RCC 7860 (cell line): ENCODE measurements at regions not wholly inside any gene's neighbourhood (a gene's known extent, or its start where the extent isn't known, plus 50 kb on each side); places are given as distances from the start of the nearest gene placed in this dataset.
"Not testable (repeated sequence)": the region's sequence is repeated elsewhere in the genome, so short reads cannot be mapped to it uniquely, and the experiment has no call there.

ENCODE experiments used
- DNase-seq: peaks from one replicate; pipeline ENCODE4 v3.0.0-alpha.2; 2015; ENCODE audit warnings: low spot score
- FAIRE-seq: peaks from 2 replicates; lab custom pipeline; 2012; peaks lifted over from hg19 to GRCh38; lab: Jason Lieb, UNC

GRCh38 chr3:105077060-105077822 lies 289.5 kb upstream of the ALCAM start:
- DNase-seq: no peak
- FAIRE-seq: no peak

GRCh38 chr3:105083945-105084344 lies 282.8 kb upstream of the ALCAM start:
- FAIRE-seq (peak; percentile 46), DNase-seq (peak; percentile 11)

GRCh38 chr3:105085506-105085905 lies 281.2 kb upstream of the ALCAM start:
- FAIRE-seq (peak; percentile 99), DNase-seq (peak; percentile 77)

DNA sequence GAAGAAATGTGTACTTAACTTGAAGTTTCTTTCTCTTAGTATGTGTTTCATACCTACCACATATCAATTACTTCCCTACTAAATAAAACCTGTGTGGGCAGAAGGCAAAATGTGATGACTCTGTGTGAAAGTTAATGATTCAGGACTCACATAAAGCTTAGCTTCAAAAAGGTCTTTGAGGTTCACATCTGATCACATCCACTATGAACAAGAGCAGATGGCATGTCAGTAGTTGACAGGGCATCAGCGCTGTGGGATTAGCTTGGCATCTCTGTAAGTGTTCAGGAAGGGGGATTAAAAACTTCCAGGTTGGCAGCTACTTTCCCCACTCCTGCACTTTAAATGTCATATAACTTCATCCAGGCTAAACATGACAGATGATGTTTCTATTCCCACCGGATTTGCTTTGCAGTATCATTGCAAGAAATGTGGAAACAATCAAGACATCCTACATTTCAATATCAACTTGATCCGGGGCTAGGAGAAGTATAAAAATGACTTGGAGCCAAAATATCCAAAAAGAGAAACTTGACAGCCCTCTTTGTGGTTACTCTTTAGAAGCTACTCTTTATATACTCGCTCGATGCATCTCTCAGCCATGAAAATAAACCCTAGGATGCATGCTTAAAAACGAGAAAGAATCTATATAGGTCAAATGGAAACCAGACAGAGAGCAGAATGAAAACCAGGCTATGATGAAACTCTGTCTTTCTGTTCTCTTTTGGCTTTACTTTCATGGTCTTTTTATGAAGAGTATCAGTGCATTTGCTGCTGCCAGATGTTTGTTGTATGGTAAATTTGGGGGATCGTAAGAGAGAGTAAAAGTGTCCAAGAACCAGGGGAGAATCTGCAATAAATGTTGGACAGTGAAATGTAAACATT lies 273.1 kb upstream of the ALCAM start:
- FAIRE-seq (no peak), DNase-seq (no peak)

DNA sequence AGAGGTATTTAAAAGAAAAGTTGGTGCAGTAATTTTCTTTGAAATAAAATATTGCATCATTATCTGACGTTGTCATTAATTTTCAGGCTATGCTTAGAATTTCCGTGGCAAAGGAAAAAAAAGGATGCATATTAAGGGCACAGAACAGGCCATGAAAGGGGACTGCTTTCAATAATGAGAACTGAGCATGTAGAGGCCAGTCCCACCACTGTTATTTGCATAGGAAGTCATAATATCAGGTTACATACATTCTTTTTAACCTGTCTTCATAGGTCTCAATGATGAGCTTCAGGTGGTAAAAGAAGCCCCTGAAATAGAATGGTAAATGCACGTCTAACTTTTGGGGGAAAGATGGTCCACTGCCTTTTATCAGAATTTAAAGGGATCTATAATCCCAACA lies 272.1 kb upstream of the ALCAM start:
- FAIRE-seq: no peak
- DNase-seq: no peak

GRCh38 chr3:105096071-105096470 lies 270.6 kb upstream of the ALCAM start:
- no peak for FAIRE-seq
- DNase-seq: no peak

GRCh38 chr3:105101603-105102002 lies 265.1 kb upstream of the ALCAM start:
- DNase-seq: no peak
- no peak for FAIRE-seq

- no peak for FAIRE-seq
- no peak for DNase-seq
These were observed 263.6 kb upstream of the ALCAM start for GRCh38 chr3:105103139-105103538.

DNA sequence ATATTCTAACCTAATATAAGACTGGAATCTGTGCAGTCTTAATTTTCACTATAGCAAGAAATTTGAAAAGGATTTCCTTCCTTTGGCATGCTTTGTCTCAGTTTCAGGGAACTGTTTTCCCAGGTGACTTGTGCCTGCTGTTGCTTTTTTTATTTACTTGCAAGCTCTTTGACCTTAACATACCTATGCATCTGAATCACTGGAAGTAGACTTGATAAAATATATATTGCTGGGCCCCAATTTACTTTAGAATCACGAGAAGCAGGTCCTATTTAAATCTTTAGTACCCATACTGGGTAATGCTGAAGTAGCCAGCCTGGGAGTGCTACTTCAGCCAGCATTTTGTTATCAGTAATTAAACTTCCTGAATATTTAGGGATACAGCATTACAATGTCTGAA lies 257.9 kb upstream of the ALCAM start:
- DNase-seq (no peak), FAIRE-seq (no peak)

- DNase-seq (peak; percentile 35), FAIRE-seq (no peak)
These were observed 247.8 kb upstream of the ALCAM start for GRCh38 chr3:105118905-105119304.

GRCh38 chr3:105119801-105120340 lies 246.8 kb upstream of the ALCAM start:
- no peak for DNase-seq

DNA sequence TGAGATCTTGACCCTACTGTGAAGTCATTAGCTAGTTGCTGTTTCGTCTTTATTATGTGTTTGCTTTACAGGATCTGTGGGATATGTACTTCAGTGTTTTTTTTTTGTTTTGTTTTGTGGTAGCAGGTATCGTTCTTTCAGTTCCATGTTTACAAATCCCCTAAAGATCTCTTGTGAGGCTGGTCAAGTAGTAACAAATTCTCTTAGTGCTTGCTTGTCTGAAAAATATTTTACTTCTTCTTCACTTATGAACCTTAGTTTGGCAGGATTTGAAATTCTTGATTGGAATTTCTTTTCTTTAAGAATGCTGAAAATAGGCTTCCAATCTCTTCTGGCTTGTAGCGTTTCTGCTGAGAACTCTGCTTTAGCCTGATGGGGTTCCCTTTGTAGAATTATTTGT lies 235.8 kb upstream of the ALCAM start:
- FAIRE-seq (no peak), DNase-seq (no peak)

More at GRCh38 chr3:105119801-105120340, 246.8 kb upstream of the ALCAM start:
- no peak for FAIRE-seq

DNA sequence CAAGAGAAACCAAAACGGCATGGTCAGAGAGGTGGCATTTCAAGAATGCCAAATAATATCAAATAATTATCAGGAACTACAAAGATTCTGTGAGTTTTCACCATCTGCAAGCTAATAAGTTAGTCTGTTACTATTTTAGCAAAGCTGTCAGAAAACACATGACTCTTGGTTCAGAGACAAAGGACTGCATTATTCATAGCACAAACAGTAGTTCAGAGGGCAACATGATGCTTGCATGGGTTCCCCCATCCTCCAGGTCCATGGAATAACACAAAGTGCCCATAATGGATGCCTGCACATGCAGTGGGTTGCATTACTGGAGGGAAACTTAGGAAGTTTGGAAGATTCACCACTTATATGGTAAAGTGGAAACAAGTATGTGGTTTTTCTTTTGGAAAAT lies 228.8 kb upstream of the ALCAM start:
- FAIRE-seq (no peak), DNase-seq (no peak)

GRCh38 chr3:105139881-105140560 lies 226.7 kb upstream of the ALCAM start:
- DNase-seq (no peak), FAIRE-seq (no peak)

GRCh38 chr3:105140899-105141367 lies 225.8 kb upstream of the ALCAM start:
- DNase-seq (no peak), FAIRE-seq (no peak)

DNA sequence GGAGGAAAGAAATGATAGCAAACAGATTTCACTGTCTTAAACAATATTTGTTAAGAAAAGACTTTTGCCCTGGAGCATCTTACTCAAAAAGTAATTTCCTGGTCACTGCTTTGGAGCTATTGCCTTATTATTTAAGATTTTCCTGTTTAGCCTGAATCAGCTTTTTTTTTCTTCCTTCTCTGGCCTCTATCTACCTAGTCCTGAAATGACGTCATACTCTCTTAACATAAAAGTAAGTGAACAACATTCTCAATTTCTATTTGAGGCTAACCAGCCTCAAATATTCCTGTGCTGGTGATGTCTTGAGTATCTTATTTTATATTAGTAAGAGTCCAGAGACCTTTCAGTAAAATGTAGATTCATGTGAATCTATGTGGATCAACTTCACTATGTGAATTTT lies 221.9 kb upstream of the ALCAM start:
- FAIRE-seq (no peak), DNase-seq (no peak)

GRCh38 chr3:105145511-105145910 lies 221.2 kb upstream of the ALCAM start:
- DNase-seq: no peak
- no peak for FAIRE-seq

DNA sequence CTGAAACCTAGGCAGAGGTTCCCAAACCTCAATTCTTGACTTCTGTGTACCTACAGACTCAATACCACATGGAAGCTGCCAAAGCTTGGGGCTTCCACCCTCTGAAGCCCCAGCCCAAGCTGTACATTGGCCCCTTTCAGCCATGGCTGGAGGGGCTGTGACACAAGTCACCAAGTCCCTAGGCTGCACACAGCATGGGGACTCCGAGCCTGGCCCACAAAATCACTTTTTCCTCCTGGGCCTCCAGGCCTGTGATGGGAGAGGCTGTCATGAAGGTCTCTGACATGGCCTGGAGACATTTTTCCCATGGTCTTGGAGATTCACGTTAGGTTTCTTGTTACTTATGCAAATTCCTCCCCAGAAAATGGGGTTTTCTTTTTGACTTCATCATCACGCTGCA lies 217.5 kb upstream of the ALCAM start:
- not testable (repeated sequence) for DNase-seq, FAIRE-seq

DNA sequence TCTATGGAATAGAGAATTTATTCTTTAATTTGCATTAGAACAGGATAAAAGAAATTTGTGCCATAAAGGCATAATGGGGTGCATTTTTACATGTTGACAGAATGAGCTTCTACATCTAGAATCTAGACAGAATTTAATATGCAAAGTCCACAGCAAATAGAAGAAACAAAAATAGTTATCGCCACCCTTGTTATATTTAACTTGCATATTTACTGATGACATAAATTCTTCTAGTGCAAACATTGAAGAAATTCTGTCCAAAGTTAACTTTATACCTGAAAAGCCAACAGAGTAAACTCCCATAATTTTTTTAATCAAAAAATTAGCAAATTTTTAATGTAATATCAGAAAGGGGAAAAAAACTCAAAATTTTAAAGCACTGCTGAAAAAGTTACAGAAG lies 213.7 kb upstream of the ALCAM start:
- FAIRE-seq (no peak), DNase-seq (no peak)

- FAIRE-seq (peak; percentile 21), DNase-seq (no peak)
These were observed 212.0 kb upstream of the ALCAM start for GRCh38 chr3:105154692-105155091.
